Breast epithelium (tissue), 4 donors: ENCODE measurements at regions not wholly inside any gene's neighbourhood (a gene's known extent, or its start where the extent isn't known, plus 50 kb on each side); places are given as distances from the start of the nearest gene placed in this dataset.

Experiments used
- DNase-seq, 2 donors: peaks; one replicate each; pipeline ENCODE4 v3.0.0-alpha.2; 2019; ENCODE audit warnings: low spot score in 2 of 2
- H3K27ac ChIP-seq, 2 donors: fragments of 200-600 bp; sonication (generic) in 1 of 2; one replicate each; pipeline ENCODE4 v1.5.1; 2016 to 2019; ENCODE audit warnings: mild to moderate bottlenecking in 1 of 2
- H3K27me3 ChIP-seq, 2 donors: fragments of 200-600 bp; sonication (generic) in 1 of 2; one replicate each; pipeline versions ENCODE4 v1.5.1 to v1.6.0; 2017 to 2019; ENCODE audit warnings: control low read depth in 1 of 2, mild to moderate bottlenecking in 1 of 2
- H3K36me3 ChIP-seq: fragments of 200-600 bp; one replicate; pipeline ENCODE4 v1.5.1; 2019
- H3K4me1 ChIP-seq, 2 donors: fragments of 200-600 bp; sonication (generic); one replicate each; pipeline ENCODE4 v1.5.1; 2016 to 2019; ENCODE audit warnings: control low read depth in 1 of 2
- H3K4me3 ChIP-seq, 3 donors: fragments of 200-600 bp; sonication (generic); 1 replicate in 2 of 3; 2 replicates in 1 of 3; pipeline ENCODE4 v1.5.1; 2016 to 2019; ENCODE audit warnings: mild to moderate bottlenecking in 3 of 3, moderate library complexity in 2 of 3
- H3K9me3 ChIP-seq, 2 donors: fragments of 200-600 bp; sonication (generic) in 1 of 2; one replicate each; pipeline ENCODE4 v1.5.1; 2016 to 2019; ENCODE audit warnings: control low read depth in 1 of 2
- CTCF ChIP-seq, 3 donors: fragments of 450-650 bp; IDR thresholded peaks; one replicate each; pipeline ENCODE4 v1.5.1; 2016 to 2017; ENCODE audit warnings: antibody characterized with exemption in 3 of 3, mild to moderate bottlenecking in 3 of 3, moderate library complexity in 3 of 3
- POLR2A ChIP-seq: fragments of 450-650 bp; IDR thresholded peaks from one replicate; pipeline ENCODE4 v1.6.1; 2016; ENCODE audit warnings: antibody characterized with exemption, mild to moderate bottlenecking, moderate library complexity
- POLR2AphosphoS5 ChIP-seq, 3 donors: sonication (generic); formaldehyde crosslinking; IDR thresholded peaks; one replicate each; pipeline ENCODE4 v1.6.1; 2017; ENCODE audit warnings: antibody characterized with exemption in 3 of 3
- intact Hi-C: fragments of 100-400 bp; cut with DNase I; formaldehyde crosslinking; loops from one replicate; pipeline ENCODE4 v1.15.1; 2023; ENCODE audit warnings: low total_unique reads

GRCh38 chr3:78115983-78116382 lies 1076.1 kb downstream of the ROBO2 start:
- no peaks in the 10 kb centered on the region for H3K4me1 ChIP-seq
- TF ChIP-seq CTCF (IDR thresholded peaks at IDR 0.05) = no peak
- H3K27ac ChIP-seq = no peak overlapping the region
- H3K36me3 ChIP-seq = no peaks in the 10 kb centered on the region
- intact Hi-C loops = no loop called here
- DNase-seq = no peak
- H3K27me3 ChIP-seq = no peaks in the 10 kb centered on the region
- H3K4me3 ChIP-seq = no peak overlapping the region
- H3K9me3 ChIP-seq = no peaks in the 10 kb centered on the region

GRCh38 chr3:78116874-78117273 lies 1077.0 kb downstream of the ROBO2 start:
- H3K27ac ChIP-seq = no peak overlapping the region
- intact Hi-C loops = no loop called here
- no peaks in the 10 kb centered on the region for H3K4me1 ChIP-seq
- TF ChIP-seq POLR2A (no peak), POLR2AphosphoS5 (IDR thresholded peaks at IDR 0.05) (no peak), CTCF (IDR thresholded peaks at IDR 0.05) (no peak)
- no peaks in the 10 kb centered on the region for H3K9me3 ChIP-seq
- no peak for DNase-seq
- no peak overlapping the region for H3K4me3 ChIP-seq
- H3K36me3 ChIP-seq = no peaks in the 10 kb centered on the region
- no peaks in the 10 kb centered on the region for H3K27me3 ChIP-seq

GRCh38 chr3:78123058-78123457 lies 1083.2 kb downstream of the ROBO2 start:
- TF ChIP-seq POLR2AphosphoS5 (IDR thresholded peaks at IDR 0.05) = no peak
- no peak for TF ChIP-seq CTCF (IDR thresholded peaks at IDR 0.05)
- no peak for TF ChIP-seq POLR2A
- DNase-seq = no peak
- Histone ChIP-seq H3K4me1 (no peaks in the 10 kb centered on the region), H3K27ac (no peak overlapping the region), H3K4me3 (no peak overlapping the region), H3K9me3 (no peaks in the 10 kb centered on the region), H3K36me3 (no peaks in the 10 kb centered on the region), H3K27me3 (no peaks in the 10 kb centered on the region)
- intact Hi-C loops = no loop called here

- Histone ChIP-seq H3K27ac (no peak overlapping the region), H3K4me3 (no peak overlapping the region), H3K27me3 (no peaks in the 10 kb centered on the region), H3K4me1 (no peaks in the 10 kb centered on the region), H3K9me3 (no peaks in the 10 kb centered on the region), H3K36me3 (no peaks in the 10 kb centered on the region)
- TF ChIP-seq POLR2A (no peak), CTCF (IDR thresholded peaks at IDR 0.05) (no peak), POLR2AphosphoS5 (IDR thresholded peaks at IDR 0.05) (no peak)
- no peak for DNase-seq
- intact Hi-C loops = loop anchor here (5.0 kb wide), 1 partner anchor 1022 kb away; no protein-coding TSS in a partner anchor
These were observed 1089.8 kb downstream of the ROBO2 start for GRCh38 chr3:78129707-78130106.

- H3K36me3 ChIP-seq = no peaks in the 10 kb centered on the region
- intact Hi-C loops = no loop called here
- no peak for DNase-seq
- H3K4me3 ChIP-seq = no peak overlapping the region
- no peak for TF ChIP-seq POLR2A
- no peak for TF ChIP-seq POLR2AphosphoS5 (IDR thresholded peaks at IDR 0.05)
- TF ChIP-seq CTCF (IDR thresholded peaks at IDR 0.05) = no peak
- H3K27me3 ChIP-seq = no peaks in the 10 kb centered on the region
- no peaks in the 10 kb centered on the region for H3K4me1 ChIP-seq
- no peaks in the 10 kb centered on the region for H3K9me3 ChIP-seq
- no peak overlapping the region for H3K27ac ChIP-seq
These were observed 1090.9 kb downstream of the ROBO2 start for GRCh38 chr3:78130741-78131290.
